K562 (cell line): ENCODE measurements at regions not wholly inside any gene's neighbourhood (a gene's known extent, or its start where the extent isn't known, plus 50 kb on each side); places are given as distances from the start of the nearest gene placed in this dataset.
A peak's percentile ranks its signal among the peaks of the same experiment; 100 is the strongest.

Source experiments
- ATAC-seq: fragments of 200-7000 bp; cut with Tn5 transposase; 3 replicates; pipeline ENCODE4 v1.9.1; 2020; ENCODE audit warnings: moderate library complexity
- BruUV-seq: library from RNA; stranded (reverse); fragments of 400-500 nt; replicated peaks from 2 replicates; lab custom pipeline; 2021; lab: Mats Ljungman, UMichigan
- CTCF ChIA-PET: fragments of 300-600 bp; formaldehyde crosslinking; extraction: SDS; loops from one replicate; lab custom pipeline; 2021; ENCODE audit warnings: low intra/inter-chr PET ratio; lab: Yijun Ruan, JAX
- POLR2A ChIA-PET: fragments of 300-600, 350-650 bp; sonication (Branson Sonifier 250); formaldehyde crosslinking; extraction: SDS; loops from one replicate; lab custom pipeline; 2021; ENCODE audit warnings: antibody characterized with exemption, inconsistent platforms; lab: Yijun Ruan, JAX
- DNase-seq, 4 experiments: peaks; one replicate each; pipeline versions ENCODE4 v3.0.0 to v3.0.0-alpha.2; 2011 to 2018; ENCODE audit warnings: low spot score in 3 of 4, mixed read lengths in 3 of 4; ENCODE audit errors: extremely low read depth in 1 of 4
- FAIRE-seq: peaks from 2 replicates; lab custom pipeline; 2011; peaks lifted over from hg19 to GRCh38; lab: Jason Lieb, UNC
- H2AFZ ChIP-seq: 2 replicates; pipeline ENCODE4 v1.6.0; 2011; ENCODE audit warnings: low read depth, low read length, control low read depth, inconsistent platforms
- H3K27ac ChIP-seq: fragments of 200-600 bp; 3 replicates; pipeline ENCODE4 v1.8.0; 2011; ENCODE audit warnings: low read depth, mild to moderate bottlenecking, control low read depth, inconsistent platforms, low read length, moderate library complexity, mixed read lengths; ENCODE audit errors: extremely low read depth
- H3K27me3 ChIP-seq, 2 experiments: fragments of 300-600 bp in 1 of 2; 2 replicates in 1 of 2; 3 replicates in 1 of 2; pipeline versions ENCODE4 v1.6.0 to v1.8.0; 2011; ENCODE audit warnings: inconsistent platforms in 2 of 2, low read length in 2 of 2, mild to moderate bottlenecking in 1 of 2, mixed read lengths in 1 of 2, moderate library complexity in 1 of 2; ENCODE audit not compliant: control insufficient read depth in 2 of 2, insufficient read depth in 2 of 2
- H3K36me3 ChIP-seq: fragments of 300-600 bp; 3 replicates; pipeline ENCODE4 v1.8.0; 2011; ENCODE audit warnings: mild to moderate bottlenecking, low read length, inconsistent platforms; ENCODE audit not compliant: control insufficient read depth, insufficient read depth
- H3K4me1 ChIP-seq, 2 experiments: fragments of 200-600 bp in 1 of 2; replicated peaks in 1 of 2; 2 replicates in 1 of 2; 3 replicates in 1 of 2; pipeline versions ENCODE4 v1.5.1 to v1.8.0; 2011; ENCODE audit warnings: inconsistent platforms in 2 of 2, low read length in 2 of 2, mild to moderate bottlenecking in 1 of 2, mixed read lengths in 1 of 2, moderate library complexity in 1 of 2; ENCODE audit not compliant: control insufficient read depth in 2 of 2, insufficient read depth in 2 of 2
- H3K4me2 ChIP-seq: 2 replicates; pipeline ENCODE4 v1.6.1; 2011; ENCODE audit warnings: low read length, control low read depth, inconsistent platforms, mixed read lengths; ENCODE audit not compliant: insufficient read depth
- H3K4me3 ChIP-seq: fragments of 200-600 bp; sonication (generic), shearing (Covaris generic); 2 replicates; pipeline ENCODE4 v1.5.1; 2016; ENCODE audit warnings: control low read depth, inconsistent platforms
- H3K79me2 ChIP-seq: fragments of 200-600 bp; 3 replicates; pipeline ENCODE4 v1.8.0; 2011; ENCODE audit warnings: low read length, inconsistent platforms; ENCODE audit not compliant: control insufficient read depth, insufficient read depth
- H3K9ac ChIP-seq, 2 experiments: 2 replicates each; pipeline versions ENCODE4 v1.6.0 to v1.6.1; 2011; ENCODE audit warnings: low read depth in 2 of 2, low read length in 2 of 2, control low read depth in 1 of 2, inconsistent platforms in 1 of 2, mild to moderate bottlenecking in 1 of 2, mixed read lengths in 1 of 2; ENCODE audit not compliant: insufficient read depth in 1 of 2
- H3K9me1 ChIP-seq: one replicate; pipeline ENCODE4 v1.6.0; 2011; ENCODE audit warnings: inconsistent platforms, mild to moderate bottlenecking, low read length, moderate library complexity; ENCODE audit not compliant: control insufficient read depth, insufficient read depth
- H3K9me3 ChIP-seq: replicated peaks from 2 replicates; pipeline ENCODE4 v1.5.1; 2011; ENCODE audit warnings: low read depth, low read length, inconsistent platforms; ENCODE audit not compliant: control insufficient read depth, insufficient read depth
- H4K20me1 ChIP-seq: replicated peaks from 2 replicates; pipeline ENCODE4 v1.6.1; 2011; ENCODE audit warnings: low read length, inconsistent platforms, mixed read lengths; ENCODE audit not compliant: control insufficient read depth, insufficient read depth
- BCOR ChIP-seq: fragments of 450-650 bp; IDR thresholded peaks from 2 replicates; pipeline ENCODE4 v1.6.1; 2016
- ETV6 ChIP-seq, 3 experiments: fragments of 150-350 bp in 1 of 3; sonication (generic) in 1 of 3; formaldehyde crosslinking in 1 of 3; IDR thresholded peaks; 2 replicates each; pipeline versions ENCODE4 v1.6.1 to v1.8.0; 2014 to 2022; ENCODE audit warnings: borderline replicate concordance in 2 of 3, low read depth in 2 of 3, antibody characterized with exemption in 1 of 3, low read length in 1 of 3, mild to moderate bottlenecking in 1 of 3, missing genetic modification reagents in 1 of 3
- LCOR ChIP-seq: sonication (generic); formaldehyde crosslinking; IDR thresholded peaks from 2 replicates; pipeline ENCODE4 v1.8.0; 2022; ENCODE audit warnings: mild to moderate bottlenecking, missing genetic modification reagents
- RBM25 ChIP-seq: fragments of 200-400 bp; formaldehyde crosslinking; IDR thresholded peaks from 2 replicates; pipeline ENCODE4 v1.6.1; 2018; ENCODE audit warnings: low read length, low read depth, moderate library complexity; ENCODE audit not compliant: severe bottlenecking
- SMARCE1 ChIP-seq: fragments of 450-650 bp; IDR thresholded peaks from 2 replicates; pipeline ENCODE4 v1.7.1; 2016; ENCODE audit warnings: mild to moderate bottlenecking
- ZFP36 ChIP-seq: fragments of 150-350 bp; IDR thresholded peaks from 2 replicates; pipeline ENCODE4 v1.6.1; 2018; ENCODE audit warnings: low read length, low read depth; ENCODE audit not compliant: partially characterized antibody
- ZNF696 ChIP-seq: fragments of 250-450 bp; sonication (Bioruptor Pico); conservative IDR thresholded peaks from 2 replicates; pipeline ENCODE4 v1.4.0; 2020; ENCODE audit warnings: mild to moderate bottlenecking, moderate library complexity
- WGBS: fragments of 100-300 bp; shearing (Covaris generic); methylation state at CpG from one replicate; pipeline ENCODE4 v1.1.6; 2016; ENCODE audit warnings: low coverage, mixed read lengths; ENCODE audit not compliant: insufficient coverage; ENCODE audit errors: missing lambda C conversion rate; 5-methylcytosine and 5-hydroxymethylcytosine counted together
- in situ Hi-C: fragments of 300-500 bp; cut with MboI; formaldehyde crosslinking; loops from 4 replicates; pipeline ENCODE4 v1.15.0; 2018; ENCODE audit warnings: inconsistent platforms, mixed read lengths
- intact Hi-C: fragments of 100-400 bp; cut with micrococcal nuclease; formaldehyde crosslinking; loops from 2 replicates; pipeline ENCODE4 v1.14.2; 2022

DNA sequence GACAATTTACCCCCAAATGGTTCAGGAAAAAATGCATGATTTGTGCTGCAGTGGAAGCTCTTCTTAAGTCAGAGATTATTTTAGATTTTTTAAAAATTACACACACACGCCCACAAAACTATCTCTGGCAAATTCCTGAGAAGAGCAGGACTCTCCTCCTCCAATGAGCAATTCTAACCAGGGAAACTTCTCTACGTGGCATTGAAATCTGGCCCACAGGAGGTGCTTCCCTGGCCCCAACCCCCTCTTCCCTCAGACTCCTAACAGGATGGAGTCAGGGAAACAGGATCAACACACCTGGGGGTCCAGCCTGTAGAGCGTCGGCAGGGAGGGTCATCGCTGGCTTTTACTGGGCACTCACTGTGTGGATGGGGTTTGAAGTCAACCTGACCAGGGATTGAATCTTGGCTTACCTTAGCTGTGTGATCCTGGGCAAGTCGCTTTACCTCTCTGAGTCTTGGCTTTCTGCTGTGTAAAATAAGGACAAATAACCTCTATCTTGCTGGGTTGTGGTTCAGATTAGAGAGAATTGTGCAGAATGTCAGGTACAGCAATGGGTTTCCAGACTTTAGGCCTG, 65.4 kb upstream of the ASAP2 start:
- intact Hi-C loops, result loop anchor here (2.0 to 10.0 kb wide), 7 partner anchors 66 to 624 kb away; partner anchors contain the start of genes ADAM17, ASAP2, CPSF3 and ITGB1BP1
- no TSS peak for BruUV-seq
- Histone ChIP-seq H3K9me3 (no peaks in the 10 kb centered on the region), H3K4me2 (no peak overlapping the region), H3K36me3 (no peaks in the 10 kb centered on the region), H2AFZ (no peak overlapping the region), H3K4me3 (no peak overlapping the region), H3K9ac (no peak overlapping the region), H3K27ac (no peak overlapping the region), H3K4me1 (peaks cover 6 to 36% of the 10 kb centered on the region in 2 experiments; a peak in 4 of 5 replicates), H3K27me3 (no peaks in the 10 kb centered on the region; a peak in 1 of 5 replicates), H3K79me2 (no peaks in the 10 kb centered on the region), H4K20me1 (no peaks in the 10 kb centered on the region), H3K9me1 (no peaks in the 10 kb centered on the region)
- DNase-seq (no peak), ATAC-seq (no peak), FAIRE-seq (no peak)
- ChIA-PET CTCF (interaction anchor here (3.4 kb wide), 1 partner anchor 230 kb away, joined by 29 read pairs; no protein-coding TSS in a partner anchor), POLR2A (interaction anchor here (0.6 to 1.2 kb wide), 2 partner anchors 9 to 1724 kb away, joined by 3 to 4 read pairs; no protein-coding TSS in a partner anchor)
- in situ Hi-C loops, result loop anchor here (5.0 kb wide), 1 partner anchor 231 kb away; no protein-coding TSS in a partner anchor
- TF ChIP-seq SMARCE1 (no peak), ETV6 (IDR thresholded peaks at IDR 0.05; ENCODE audit: borderline replicate concordance in 1 of 2, low read depth in 2 of 2, low read length in 1 of 2) (no peak), ETV6 (CRISPR knock-in tag; IDR thresholded peaks at IDR 0.05; ENCODE audit: borderline replicate concordance) (no peak), ZFP36 (peak; percentile 43), ZNF696 (no peak), RBM25 (peak; percentile 70), BCOR (peak; percentile 40; the same call in 1 of the 2 replicates), LCOR (CRISPR knock-in tag) (no peak)
- 66% methylated on average over 6 of the region's 6 CpGs for WGBS
